Activated CD4-positive, alpha-beta T cell treated with anti-CD3 and anti-CD28 coated beads, Interleukin-2, amount 10 ng/mL, durations not matched to agents 24 days and 14 days (primary cell): ENCODE measurements at regions not wholly inside any gene's neighbourhood (a gene's known extent, or its start where the extent isn't known, plus 50 kb on each side); places are given as distances from the start of the nearest gene placed in this dataset.

Source experiments
- DNase-seq: peaks from one replicate; pipeline ENCODE4 v3.0.0; 2022
- H3K27ac Mint-ChIP-seq: one replicate; pipeline ENCODE4 v1.8.0; 2022; ENCODE audit warnings: mild to moderate bottlenecking, mixed read lengths
- H3K27me3 Mint-ChIP-seq: one replicate; pipeline ENCODE4 v1.8.0; 2022; ENCODE audit warnings: mixed read lengths
- H3K36me3 Mint-ChIP-seq: one replicate; pipeline ENCODE4 v1.8.0; 2022; ENCODE audit warnings: low read depth, mild to moderate bottlenecking, mixed read lengths
- H3K4me1 Mint-ChIP-seq: one replicate; pipeline ENCODE4 v1.8.0; 2021; ENCODE audit warnings: mixed read lengths
- H3K4me3 Mint-ChIP-seq: one replicate; pipeline ENCODE4 v1.8.0; 2022; ENCODE audit warnings: mild to moderate bottlenecking, moderate library complexity, mixed read lengths
- H3K9me3 Mint-ChIP-seq: one replicate; pipeline ENCODE4 v1.8.0; 2021; ENCODE audit warnings: mixed read lengths
- intact Hi-C: fragments of 100-400 bp; cut with micrococcal nuclease; formaldehyde crosslinking; loops from one replicate; pipeline ENCODE4 v1.15.1; 2023

DNA sequence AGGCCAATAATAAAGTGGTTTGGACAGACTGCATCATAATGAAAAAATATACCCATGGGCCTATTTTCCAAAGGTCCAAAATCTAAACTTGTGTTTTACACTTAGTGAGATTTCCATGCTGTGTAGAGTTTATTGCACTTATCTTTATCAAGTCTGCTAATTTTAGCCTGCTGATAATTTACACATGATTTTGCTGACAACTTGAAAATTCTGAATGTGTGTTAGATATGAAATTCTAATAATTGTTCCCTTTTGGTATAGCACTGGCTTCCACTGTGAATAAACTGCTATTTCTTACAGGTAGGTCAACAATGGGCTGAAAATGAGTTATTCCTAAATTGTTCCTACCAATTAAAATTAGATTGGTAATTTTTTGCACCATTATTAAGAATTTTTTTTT lies 589.1 kb upstream of the ANO3 start:
- no peak for DNase-seq
- no peaks in the 10 kb centered on the region for H3K36me3 Mint-ChIP-seq
- H3K27me3 Mint-ChIP-seq: no peaks in the 10 kb centered on the region
- no peaks in the 10 kb centered on the region for H3K4me1 Mint-ChIP-seq
- no peaks in the 10 kb centered on the region for H3K9me3 Mint-ChIP-seq
- intact Hi-C loops: no loop called here
- H3K27ac Mint-ChIP-seq: no peak overlapping the region
- no peak overlapping the region for H3K4me3 Mint-ChIP-seq

DNA sequence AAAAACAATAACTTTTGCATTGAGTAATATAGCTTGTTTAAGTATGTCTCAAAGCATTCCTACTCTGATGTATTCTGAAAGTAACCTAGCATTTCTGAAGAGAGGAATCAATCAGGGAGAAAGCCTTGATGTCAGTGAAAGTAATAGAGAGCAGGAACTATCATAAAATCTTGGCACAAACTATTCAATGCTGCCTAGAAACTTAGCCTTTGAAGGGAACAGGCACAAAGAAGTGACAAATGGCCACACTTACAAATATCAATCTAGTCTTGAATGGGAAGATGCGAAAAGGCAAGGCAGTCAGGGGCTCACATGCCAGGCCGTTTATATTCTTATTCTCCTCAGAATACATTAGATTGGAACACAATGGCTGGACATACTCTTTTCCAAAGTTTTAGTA lies 576.5 kb upstream of the ANO3 start:
- intact Hi-C loops: no loop called here
- Mint-ChIP-seq H3K4me1 (no peaks in the 10 kb centered on the region), H3K27me3 (no peaks in the 10 kb centered on the region), H3K36me3 (no peaks in the 10 kb centered on the region), H3K4me3 (no peak overlapping the region), H3K9me3 (peaks cover 14% of the 10 kb centered on the region), H3K27ac (no peak overlapping the region)
- DNase-seq: no peak

DNA sequence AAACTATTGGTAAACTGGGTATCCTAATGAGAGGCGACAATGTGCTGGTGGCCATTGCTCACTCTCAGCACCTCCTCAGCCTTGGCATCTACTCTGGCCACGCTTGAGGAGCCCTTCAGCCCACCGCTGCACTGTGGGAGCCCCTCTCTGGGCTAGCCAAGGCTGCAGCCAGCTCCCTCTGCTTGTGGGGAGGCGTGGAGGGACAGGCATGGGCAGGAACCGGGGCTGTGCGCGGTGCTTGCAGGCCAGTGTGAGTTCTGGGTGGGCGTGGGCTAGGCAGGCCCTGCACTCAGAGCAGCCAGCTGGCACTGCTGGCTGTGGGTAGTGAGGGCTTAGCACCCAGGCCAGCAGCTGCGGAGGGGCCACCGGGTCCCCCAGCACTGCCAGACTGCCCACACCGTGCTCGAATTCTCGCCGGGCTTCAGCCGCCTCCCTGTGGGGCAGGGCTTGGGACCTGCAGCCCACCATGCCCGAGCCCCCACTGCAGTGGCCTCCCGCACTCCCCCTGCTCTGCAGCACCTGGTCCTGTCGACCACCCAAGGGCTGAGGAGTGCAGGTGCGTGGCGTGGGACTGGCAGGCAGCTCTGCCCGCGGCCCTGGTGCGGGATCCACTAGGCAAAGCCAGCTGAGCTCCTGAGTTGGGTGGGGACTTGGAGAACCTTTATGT lies 575.9 kb upstream of the ANO3 start:
- H3K27ac Mint-ChIP-seq: no peak overlapping the region

DNA sequence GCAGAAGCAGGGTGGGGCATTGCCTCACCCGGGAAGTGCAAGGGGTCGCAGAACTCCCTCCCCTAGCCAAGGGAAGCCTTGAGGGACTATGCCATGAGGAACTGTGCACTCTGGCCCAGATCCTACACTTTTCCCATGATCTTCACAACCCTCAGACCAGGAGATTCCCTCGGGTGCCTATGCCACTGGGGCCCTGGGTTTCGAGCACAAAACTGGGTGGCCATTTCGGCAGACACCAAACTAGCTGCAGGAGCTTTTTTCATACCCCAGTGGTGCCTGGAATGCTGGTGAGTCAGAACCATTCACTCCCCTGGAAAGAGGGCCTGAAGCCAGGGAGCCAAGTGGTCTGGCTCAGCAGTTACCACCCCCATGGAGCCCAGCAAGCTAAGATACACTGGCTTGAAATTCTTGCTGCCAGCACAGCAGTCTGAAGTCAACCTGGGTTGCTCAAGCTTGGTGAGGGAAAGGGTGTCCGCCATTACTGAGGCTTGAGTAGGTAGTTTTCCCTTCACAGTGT lies 573.7 kb upstream of the ANO3 start:
- Mint-ChIP-seq H3K4me1 (no peaks in the 10 kb centered on the region), H3K4me3 (no peak overlapping the region), H3K9me3 (peaks cover 16% of the 10 kb centered on the region), H3K36me3 (no peaks in the 10 kb centered on the region), H3K27ac (no peak overlapping the region), H3K27me3 (no peaks in the 10 kb centered on the region)
- DNase-seq: no peak
- intact Hi-C loops: no loop called here

More for the DNA sequence above, 575.9 kb upstream of the ANO3 start:
- Mint-ChIP-seq H3K4me3 (no peak overlapping the region), H3K27me3 (no peaks in the 10 kb centered on the region), H3K4me1 (no peaks in the 10 kb centered on the region), H3K9me3 (peaks cover 17% of the 10 kb centered on the region), H3K36me3 (no peaks in the 10 kb centered on the region)
- no peak for DNase-seq
- intact Hi-C loops: no loop called here

- Mint-ChIP-seq H3K4me1 (no peaks in the 10 kb centered on the region), H3K27me3 (no peaks in the 10 kb centered on the region), H3K36me3 (no peaks in the 10 kb centered on the region), H3K4me3 (no peak overlapping the region), H3K27ac (no peak overlapping the region), H3K9me3 (no peaks in the 10 kb centered on the region)
- no peak for DNase-seq
- intact Hi-C loops: no loop called here
Observed at GRCh38 chr11:25766332-25767015, 565.5 kb upstream of the ANO3 start.

DNA sequence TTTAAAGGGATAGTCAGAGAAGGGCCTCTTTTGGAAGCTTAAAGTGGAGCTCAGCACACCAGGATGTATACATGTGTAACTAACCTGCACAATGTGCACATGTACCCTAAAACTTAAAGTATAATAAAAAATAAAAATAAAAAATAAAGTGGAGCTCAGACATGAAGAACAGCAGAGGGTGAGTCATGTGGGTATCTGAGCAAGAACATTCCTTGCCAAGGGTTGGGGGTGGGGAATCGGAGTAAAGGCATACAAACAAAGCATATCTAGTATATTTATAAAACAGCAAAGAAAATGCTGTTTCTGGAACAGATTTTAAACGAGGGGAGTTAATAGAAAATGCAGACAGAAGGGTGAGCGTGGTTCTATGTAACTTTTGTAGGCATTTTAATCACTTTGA lies 562.6 kb upstream of the ANO3 start:
- DNase-seq: no peak
- H3K27me3 Mint-ChIP-seq: no peaks in the 10 kb centered on the region
- H3K9me3 Mint-ChIP-seq: no peaks in the 10 kb centered on the region
- no peak overlapping the region for H3K4me3 Mint-ChIP-seq
- H3K4me1 Mint-ChIP-seq: no peaks in the 10 kb centered on the region
- intact Hi-C loops: no loop called here
- no peaks in the 10 kb centered on the region for H3K36me3 Mint-ChIP-seq
- no peak overlapping the region for H3K27ac Mint-ChIP-seq

GRCh38 chr11:25771605-25772004 lies 560.3 kb upstream of the ANO3 start:
- intact Hi-C loops: no loop called here
- H3K9me3 Mint-ChIP-seq: no peaks in the 10 kb centered on the region
- H3K36me3 Mint-ChIP-seq: no peaks in the 10 kb centered on the region
- no peak overlapping the region for H3K4me3 Mint-ChIP-seq
- H3K27me3 Mint-ChIP-seq: no peaks in the 10 kb centered on the region
- H3K4me1 Mint-ChIP-seq: no peaks in the 10 kb centered on the region
- no peak for DNase-seq
- H3K27ac Mint-ChIP-seq: no peak overlapping the region

DNA sequence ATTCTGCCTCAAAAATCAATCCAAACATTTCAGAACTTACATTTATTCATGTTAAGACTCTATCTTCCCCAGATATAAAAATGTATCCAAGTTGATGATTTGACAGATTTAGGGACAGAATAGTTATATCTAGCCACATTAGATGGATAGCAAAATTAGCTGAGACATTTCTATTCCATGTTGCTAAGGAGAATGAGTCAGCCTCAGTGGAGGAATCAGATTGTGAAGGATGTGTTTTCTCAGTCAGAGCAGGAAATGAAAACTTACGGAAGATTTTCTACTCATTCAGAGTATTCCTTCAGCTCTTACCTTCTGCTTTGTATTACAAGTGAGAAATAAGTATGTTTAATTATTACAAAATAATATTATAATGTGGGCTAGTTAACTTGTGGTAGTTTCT lies 556.3 kb upstream of the ANO3 start:
- H3K4me3 Mint-ChIP-seq: no peak overlapping the region
- H3K27ac Mint-ChIP-seq: no peak overlapping the region
- no peaks in the 10 kb centered on the region for H3K9me3 Mint-ChIP-seq
- no peaks in the 10 kb centered on the region for H3K4me1 Mint-ChIP-seq
- H3K27me3 Mint-ChIP-seq: no peaks in the 10 kb centered on the region
- no peaks in the 10 kb centered on the region for H3K36me3 Mint-ChIP-seq
- intact Hi-C loops: no loop called here
- no peak for DNase-seq

- H3K27ac Mint-ChIP-seq: no peak overlapping the region
- no peak overlapping the region for H3K4me3 Mint-ChIP-seq
- H3K4me1 Mint-ChIP-seq: no peaks in the 10 kb centered on the region
- H3K27me3 Mint-ChIP-seq: no peaks in the 10 kb centered on the region
- DNase-seq: no peak
- intact Hi-C loops: no loop called here
- no peaks in the 10 kb centered on the region for H3K9me3 Mint-ChIP-seq
- no peaks in the 10 kb centered on the region for H3K36me3 Mint-ChIP-seq
Observed at GRCh38 chr11:25776238-25776637, 555.7 kb upstream of the ANO3 start.

DNA sequence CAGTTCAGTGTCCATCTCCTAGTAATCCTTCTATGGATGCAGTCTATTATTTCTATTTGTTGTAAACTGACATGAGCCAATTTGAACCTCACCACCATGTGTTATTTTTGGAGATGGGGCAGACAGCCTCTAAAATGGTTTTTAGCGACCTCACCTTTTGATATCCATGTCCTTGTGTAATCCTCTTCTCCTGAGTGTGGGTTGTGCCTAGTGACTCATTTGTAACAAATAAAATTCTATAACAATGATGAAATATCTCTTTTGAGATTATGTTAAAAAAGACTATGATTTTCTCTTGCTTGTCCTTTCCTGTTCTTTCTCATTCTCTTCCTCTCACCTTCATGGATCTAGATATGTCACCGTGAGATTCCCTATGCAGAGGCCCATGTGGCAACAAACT lies 554.6 kb upstream of the ANO3 start:
- H3K36me3 Mint-ChIP-seq: no peaks in the 10 kb centered on the region
- no peak for DNase-seq
- H3K4me1 Mint-ChIP-seq: no peaks in the 10 kb centered on the region
- H3K9me3 Mint-ChIP-seq: no peaks in the 10 kb centered on the region
- intact Hi-C loops: no loop called here
- H3K27me3 Mint-ChIP-seq: no peaks in the 10 kb centered on the region
- no peak overlapping the region for H3K4me3 Mint-ChIP-seq
- H3K27ac Mint-ChIP-seq: no peak overlapping the region

DNA sequence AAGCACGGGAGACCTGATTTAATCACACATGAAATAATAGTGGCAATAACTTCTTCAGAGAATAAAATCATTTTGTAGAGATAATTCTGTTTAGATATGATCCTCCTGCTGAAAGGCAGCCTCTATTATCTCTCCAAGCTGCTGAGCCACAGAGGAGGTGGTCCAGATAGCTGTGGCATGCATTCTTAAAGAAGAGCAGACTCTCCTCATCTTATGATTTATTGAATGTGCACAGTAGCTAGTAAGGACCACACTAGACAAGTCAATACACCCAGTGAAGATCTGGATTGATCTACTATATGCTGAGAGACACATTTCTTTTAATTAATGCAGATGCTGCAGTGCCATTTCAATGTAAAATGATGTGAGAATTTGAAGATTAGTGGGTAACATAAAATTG lies 552.9 kb upstream of the ANO3 start:
- Mint-ChIP-seq H3K36me3 (no peaks in the 10 kb centered on the region), H3K4me1 (no peaks in the 10 kb centered on the region), H3K9me3 (no peaks in the 10 kb centered on the region), H3K27ac (no peak overlapping the region), H3K27me3 (no peaks in the 10 kb centered on the region), H3K4me3 (no peak overlapping the region)
- intact Hi-C loops: no loop called here
- no peak for DNase-seq

- no peaks in the 10 kb centered on the region for H3K9me3 Mint-ChIP-seq
- no peak overlapping the region for H3K27ac Mint-ChIP-seq
- intact Hi-C loops: no loop called here
- no peak overlapping the region for H3K4me3 Mint-ChIP-seq
- H3K4me1 Mint-ChIP-seq: no peaks in the 10 kb centered on the region
- DNase-seq: no peak
- no peaks in the 10 kb centered on the region for H3K27me3 Mint-ChIP-seq
- no peaks in the 10 kb centered on the region for H3K36me3 Mint-ChIP-seq
Observed at GRCh38 chr11:25787416-25787815, 544.5 kb upstream of the ANO3 start.

DNA sequence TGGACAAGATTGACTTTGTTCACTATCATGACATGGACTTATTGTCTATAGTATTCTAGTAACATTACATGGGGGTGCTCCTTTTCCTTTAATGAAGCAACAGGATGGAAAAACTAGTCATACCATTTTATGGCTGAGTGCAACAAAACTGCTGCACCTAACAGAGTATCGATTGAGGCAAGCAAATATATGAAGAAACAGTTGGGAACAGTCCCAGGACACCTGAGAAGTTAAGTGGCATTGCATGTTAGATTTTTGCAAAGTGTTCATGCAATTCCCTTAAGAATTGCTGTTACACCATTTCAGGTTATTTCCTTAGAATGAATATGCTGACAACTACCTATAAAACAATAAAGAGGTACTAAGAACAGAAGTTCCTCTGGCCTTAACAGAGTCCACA lies 541.5 kb upstream of the ANO3 start:
- DNase-seq: no peak
- no peaks in the 10 kb centered on the region for H3K4me1 Mint-ChIP-seq
- intact Hi-C loops: no loop called here
- no peaks in the 10 kb centered on the region for H3K9me3 Mint-ChIP-seq
- H3K27ac Mint-ChIP-seq: no peak overlapping the region
- no peaks in the 10 kb centered on the region for H3K27me3 Mint-ChIP-seq
- no peaks in the 10 kb centered on the region for H3K36me3 Mint-ChIP-seq
- no peak overlapping the region for H3K4me3 Mint-ChIP-seq

GRCh38 chr11:25793637-25794036 lies 538.3 kb upstream of the ANO3 start:
- no peak overlapping the region for H3K27ac Mint-ChIP-seq
- no peak overlapping the region for H3K4me3 Mint-ChIP-seq
- H3K36me3 Mint-ChIP-seq: no peaks in the 10 kb centered on the region

GRCh38 chr11:25794804-25795203 lies 537.1 kb upstream of the ANO3 start:
- intact Hi-C loops: no loop called here
- DNase-seq: no peak
- Mint-ChIP-seq H3K4me1 (no peaks in the 10 kb centered on the region), H3K4me3 (no peak overlapping the region), H3K27me3 (no peaks in the 10 kb centered on the region), H3K9me3 (no peaks in the 10 kb centered on the region), H3K27ac (no peak overlapping the region), H3K36me3 (no peaks in the 10 kb centered on the region)

More at GRCh38 chr11:25793637-25794036, 538.3 kb upstream of the ANO3 start:
- Mint-ChIP-seq H3K9me3 (no peaks in the 10 kb centered on the region), H3K27me3 (no peaks in the 10 kb centered on the region), H3K4me1 (no peaks in the 10 kb centered on the region)
- DNase-seq: no peak
- intact Hi-C loops: no loop called here
